GM12878 (cell line): ENCODE measurements at regions not wholly inside any gene's neighbourhood (a gene's known extent, or its start where the extent isn't known, plus 50 kb on each side); places are given as distances from the start of the nearest gene placed in this dataset.

Experiments used
- ATAC-seq: fragments of 200-7000 bp; cut with Tn5 transposase; 3 replicates; pipeline ENCODE4 v1.9.1; 2020; ENCODE audit warnings: mild to moderate bottlenecking, moderate library complexity
- BruUV-seq: library from RNA; stranded (reverse); fragments of 400-500 nt; replicated peaks from 2 replicates; lab custom pipeline; 2021; lab: Mats Ljungman, UMichigan
- CTCF ChIA-PET: fragments of 300-600 bp; sonication (Branson Sonifier 250); formaldehyde crosslinking; extraction: SDS; loops from one replicate; lab custom pipeline; 2021; ENCODE audit warnings: inconsistent platforms; lab: Yijun Ruan, JAX
- POLR2A ChIA-PET: fragments of 350-600 bp; formaldehyde crosslinking; extraction: SDS; loops from one replicate; lab custom pipeline; 2021; ENCODE audit warnings: inconsistent platforms; lab: Charles Lee
- RAD21 ChIA-PET: fragments of 300-600 bp; sonication (Branson Sonifier 250); formaldehyde crosslinking; loops from one replicate; lab custom pipeline; 2023; ENCODE audit warnings: antibody characterized with exemption; ENCODE audit not compliant: unreplicated experiment; lab: Charles Lee
- SMC1A ChIA-PET: fragments of 300-600 bp; sonication (Branson Sonifier 250); formaldehyde crosslinking; loops from one replicate; lab custom pipeline; 2023; ENCODE audit not compliant: unreplicated experiment, uncharacterized antibody; lab: Charles Lee
- DNase-seq: peaks from one replicate; pipeline ENCODE4 v3.0.0-alpha.2; 2011; ENCODE audit warnings: low read depth, low spot score
- FAIRE-seq: peaks from 3 replicates; lab custom pipeline; 2011; peaks lifted over from hg19 to GRCh38; lab: Jason Lieb, UNC
- H2AFZ ChIP-seq: 2 replicates; pipeline ENCODE4 v1.6.0; 2011; ENCODE audit warnings: low read depth, low read length, control low read depth; ENCODE audit not compliant: control insufficient read depth
- H3K27ac ChIP-seq: 2 replicates; pipeline ENCODE4 v1.5.1; 2011; ENCODE audit warnings: control low read depth; ENCODE audit not compliant: control insufficient read depth, insufficient read depth
- H3K27me3 ChIP-seq, 2 experiments: replicated peaks in 1 of 2; 2 replicates each; pipeline versions ENCODE4 v1.6.0 to v1.6.1; 2011; ENCODE audit warnings: low read length in 1 of 2; ENCODE audit not compliant: control insufficient read depth in 2 of 2, insufficient read depth in 2 of 2
- H3K36me3 ChIP-seq, 2 experiments: 2 replicates each; pipeline ENCODE4 v1.5.1; 2011; ENCODE audit warnings: low read length in 1 of 2; ENCODE audit not compliant: control insufficient read depth in 2 of 2, insufficient read depth in 2 of 2
- H3K4me1 ChIP-seq: 2 replicates; pipeline ENCODE4 v1.6.1; 2011; ENCODE audit warnings: mild to moderate bottlenecking, low read length, moderate library complexity, mixed read lengths; ENCODE audit not compliant: control insufficient read depth, insufficient read depth
- H3K4me2 ChIP-seq: 2 replicates; pipeline ENCODE4 v1.6.0; 2011; ENCODE audit warnings: control low read depth; ENCODE audit not compliant: control insufficient read depth, insufficient read depth
- H3K4me3 ChIP-seq: fragments of 200-600 bp; sonication (generic); 2 replicates; pipeline ENCODE4 v1.5.1; 2016
- H3K79me2 ChIP-seq: 2 replicates; pipeline ENCODE4 v1.6.0; 2011; ENCODE audit warnings: low read length; ENCODE audit not compliant: control insufficient read depth, insufficient read depth
- H3K9ac ChIP-seq: 2 replicates; pipeline ENCODE4 v1.8.0; 2011; ENCODE audit warnings: low read length, control low read depth, mixed read lengths; ENCODE audit not compliant: control insufficient read depth, insufficient read depth
- H3K9me3 ChIP-seq: replicated peaks from 3 replicates; pipeline ENCODE4 v1.5.1; 2011; ENCODE audit warnings: mild to moderate bottlenecking, low read length; ENCODE audit not compliant: control insufficient read depth, insufficient read depth
- H4K20me1 ChIP-seq: 2 replicates; pipeline ENCODE4 v1.6.0; 2011; ENCODE audit not compliant: control insufficient read depth, insufficient read depth
- NFXL1 ChIP-seq: fragments of 450-650 bp; IDR thresholded peaks from 2 replicates; pipeline ENCODE4 v1.6.1; 2017; ENCODE audit warnings: antibody characterized with exemption, mild to moderate bottlenecking, borderline replicate concordance
- NR2C1 ChIP-seq: fragments of 450-650 bp; IDR thresholded peaks from 2 replicates; pipeline ENCODE4 v1.6.1; 2017; ENCODE audit warnings: antibody characterized with exemption, mild to moderate bottlenecking, moderate library complexity
- NR2F1 ChIP-seq: fragments of 450-650 bp; conservative IDR thresholded peaks from 2 replicates; pipeline ENCODE4 v1.6.1; 2017; ENCODE audit warnings: mild to moderate bottlenecking
- POLR2A ChIP-seq: IDR thresholded peaks from 2 replicates; pipeline ENCODE4 v1.6.1; 2011; ENCODE audit warnings: low read depth, mild to moderate bottlenecking, low read length
- POLR2AphosphoS5 ChIP-seq: IDR thresholded peaks from 2 replicates; pipeline ENCODE4 v1.6.1; 2011; ENCODE audit warnings: mild to moderate bottlenecking, low read length, inconsistent platforms
- PRDM15 ChIP-seq: fragments of 450-650 bp; formaldehyde crosslinking; IDR thresholded peaks from 2 replicates; pipeline ENCODE4 v1.4.0; 2020; ENCODE audit warnings: mild to moderate bottlenecking, moderate library complexity
- REST ChIP-seq: IDR thresholded peaks from 2 replicates; pipeline ENCODE4 v1.6.1; 2012; ENCODE audit warnings: mild to moderate bottlenecking, low read depth, low read length
- WGBS: methylation state at CpG from one replicate; pipeline ENCODE4 v1.1.6; 2016; ENCODE audit warnings: low lambda C conversion rate; ENCODE audit not compliant: insufficient replicate concordance, insufficient coverage; ENCODE audit errors: missing lambda C conversion rate; 5-methylcytosine and 5-hydroxymethylcytosine counted together
- in situ Hi-C: fragments of 300-500 bp; cut with MboI; formaldehyde crosslinking; loops from 9 replicates; pipeline ENCODE4 v1.14.3; 2018; ENCODE audit warnings: mixed read lengths
- intact Hi-C: fragments of 100-400 bp; cut with micrococcal nuclease; formaldehyde crosslinking; loops from one replicate; pipeline ENCODE4 v1.14.2; 2022; ENCODE audit not compliant: unreplicated experiment

GRCh38 chr2:107137706-107138105 lies 251.7 kb upstream of the ST6GAL2 start:
- Histone ChIP-seq H3K36me3 (no peaks in the 10 kb centered on the region), H3K4me2 (no peak overlapping the region), H3K27me3 (no peaks in the 10 kb centered on the region), H3K9ac (no peak overlapping the region), H3K79me2 (no peaks in the 10 kb centered on the region), H3K4me1 (no peaks in the 10 kb centered on the region), H2AFZ (no peak overlapping the region), H3K4me3 (no peak overlapping the region), H4K20me1 (no peaks in the 10 kb centered on the region), H3K9me3 (no peaks in the 10 kb centered on the region), H3K27ac (no peak overlapping the region)
- no peak for ATAC-seq
- ChIA-PET CTCF (no interaction called here), RAD21 (no interaction called here), POLR2A (no interaction called here), SMC1A (no interaction called here)
- WGBS, result 0% methylated on average over 2 of the region's 2 CpGs
- BruUV-seq, result no TSS peak
- intact Hi-C loops, result no loop called here
- DNase-seq, result no peak
- TF ChIP-seq PRDM15 (CRISPR knock-in tag) (no peak), REST (no peak), POLR2A (no peak), NR2F1 (no peak), NFXL1 (no peak), POLR2AphosphoS5 (no peak), NR2C1 (no peak)
- FAIRE-seq, result no peak
- in situ Hi-C loops, result no loop called here
